Stimulated activated CD4-positive, alpha-beta T cell treated with anti-CD3 and anti-CD28 coated beads, Interleukin-1b, Interleukin-23, amount 100 ng/mL, for 24 hours (primary cell): ENCODE measurements at regions not wholly inside any gene's neighbourhood (a gene's known extent, or its start where the extent isn't known, plus 50 kb on each side); places are given as distances from the start of the nearest gene placed in this dataset.

Source experiments
- DNase-seq, 4 experiments: peaks; one replicate each; pipeline ENCODE4 v3.0.0-alpha.2; 2020; ENCODE audit warnings: low read depth in 4 of 4, low spot score in 1 of 4

GRCh38 chr7:47221826-47222225 is 360.1 kb downstream of the TNS3 start:
- DNase-seq = no peak

GRCh38 chr7:47218378-47219176 is 363.3 kb downstream of the TNS3 start:
- DNase-seq = no peak

- no peak for DNase-seq
Observed at GRCh38 chr7:47217570-47218360, 364.1 kb downstream of the TNS3 start.

DNA sequence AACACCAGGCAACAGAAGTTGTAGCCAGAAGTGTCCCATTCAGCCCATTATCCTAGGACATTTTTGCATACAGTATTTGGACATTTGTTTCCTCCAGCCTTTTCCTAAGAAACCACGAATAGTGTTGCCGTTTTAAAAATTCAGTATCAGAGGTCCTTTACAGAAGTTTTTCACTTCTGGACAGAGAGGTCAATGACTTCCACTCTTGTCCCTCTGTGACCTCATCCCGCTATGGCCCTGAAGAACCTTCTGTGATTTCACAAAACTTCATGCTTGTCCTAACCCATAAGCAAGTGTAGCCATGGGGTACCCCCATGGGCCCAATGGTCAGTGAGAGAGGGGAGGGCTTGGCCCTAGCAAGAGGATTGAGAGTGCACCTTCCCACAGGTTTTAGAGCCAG is 364.8 kb downstream of the TNS3 start:
- DNase-seq = no peak

GRCh38 chr7:47216439-47216838 is 365.5 kb downstream of the TNS3 start:
- DNase-seq = no peak

DNA sequence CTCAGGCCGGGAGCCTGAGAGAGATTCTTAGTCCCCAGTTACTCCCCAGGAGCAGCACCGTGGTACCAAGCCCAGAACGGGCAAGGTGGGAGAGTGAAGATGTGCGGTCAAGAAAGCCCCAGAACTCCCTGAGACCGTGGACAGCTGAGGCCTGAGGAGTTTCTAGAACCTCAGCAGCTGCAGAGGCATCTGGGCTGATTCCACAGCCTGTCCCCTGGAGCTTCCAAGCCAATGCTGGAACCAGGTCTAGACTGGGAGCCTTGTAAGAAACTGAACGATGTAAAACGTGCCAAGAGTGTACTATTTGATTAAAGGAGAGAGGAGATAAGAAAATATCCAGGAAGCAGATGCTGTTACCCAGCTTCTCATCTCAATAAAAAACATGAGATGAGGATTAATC is 366.3 kb downstream of the TNS3 start:
- DNase-seq = no peak

DNA sequence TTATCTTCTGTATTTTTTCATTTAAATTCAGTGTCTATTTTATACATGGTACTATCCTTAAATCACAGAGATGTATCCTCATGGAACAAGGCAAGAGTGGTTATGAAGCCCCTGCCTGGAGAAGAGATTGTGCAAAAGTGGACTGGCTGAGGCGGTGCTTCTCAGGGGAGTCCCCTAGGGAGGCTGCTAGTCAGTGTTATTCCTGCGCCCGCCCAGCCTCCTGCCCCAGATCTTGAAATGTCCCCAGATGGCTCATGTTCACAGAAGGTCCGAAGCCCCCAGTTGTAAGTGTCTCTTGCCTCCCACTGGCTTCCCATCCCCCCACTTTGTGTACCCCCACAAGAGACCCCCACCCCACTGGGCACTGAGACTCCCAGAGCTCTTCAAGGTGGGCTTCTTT is 366.9 kb downstream of the TNS3 start:
- no peak for DNase-seq

- no peak for DNase-seq
Observed at GRCh38 chr7:47213276-47213675, 368.6 kb downstream of the TNS3 start.

DNA sequence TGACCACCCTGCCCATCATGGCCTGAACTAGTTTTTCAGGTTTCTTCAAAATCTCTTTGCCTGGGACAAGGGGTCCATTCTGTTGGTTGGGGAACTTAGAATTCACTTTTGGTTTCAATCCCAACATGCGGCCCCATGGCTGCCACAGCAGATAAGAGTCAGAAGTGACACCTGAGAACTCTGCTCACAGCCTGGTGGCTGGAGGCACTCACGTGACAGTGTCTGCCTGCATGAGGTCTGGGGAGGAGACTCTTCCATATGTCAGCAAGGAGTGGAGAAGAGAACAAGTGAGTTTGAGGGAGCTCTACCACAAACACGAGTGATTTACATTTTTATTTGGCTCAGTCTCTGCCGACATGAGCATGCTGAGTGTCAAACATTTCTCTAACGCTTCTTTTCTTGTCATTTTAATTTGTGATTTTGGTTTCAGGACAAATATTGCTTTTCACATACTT is 370.4 kb downstream of the TNS3 start:
- no peak for DNase-seq

DNA sequence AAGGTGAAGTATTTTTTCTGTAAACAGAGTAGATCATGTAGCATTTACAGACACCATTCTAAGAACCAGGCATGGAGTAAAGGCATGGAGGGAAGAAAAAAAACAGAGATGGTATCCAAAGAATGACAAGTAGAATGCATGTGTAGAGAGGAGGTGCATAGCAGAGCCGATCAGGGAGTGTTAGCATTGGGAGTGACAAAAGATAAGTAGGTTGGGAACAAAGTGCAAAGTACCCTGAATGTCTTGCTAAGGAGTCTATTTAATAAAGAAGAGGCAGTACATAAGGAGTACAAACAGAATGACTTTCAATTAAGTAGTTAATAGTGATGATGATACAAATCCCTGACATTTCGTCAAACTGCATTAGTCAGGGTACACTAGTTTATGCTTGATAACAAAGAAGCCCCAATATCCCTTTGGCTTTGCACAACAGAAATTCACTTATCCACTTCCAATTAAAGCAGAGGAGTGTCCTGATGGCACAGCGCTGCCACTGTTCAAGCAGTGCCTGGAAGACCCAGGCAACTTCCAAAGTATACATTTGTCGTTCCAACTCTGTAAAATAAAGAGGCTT is 371.5 kb downstream of the TNS3 start:
- no peak for DNase-seq

DNA sequence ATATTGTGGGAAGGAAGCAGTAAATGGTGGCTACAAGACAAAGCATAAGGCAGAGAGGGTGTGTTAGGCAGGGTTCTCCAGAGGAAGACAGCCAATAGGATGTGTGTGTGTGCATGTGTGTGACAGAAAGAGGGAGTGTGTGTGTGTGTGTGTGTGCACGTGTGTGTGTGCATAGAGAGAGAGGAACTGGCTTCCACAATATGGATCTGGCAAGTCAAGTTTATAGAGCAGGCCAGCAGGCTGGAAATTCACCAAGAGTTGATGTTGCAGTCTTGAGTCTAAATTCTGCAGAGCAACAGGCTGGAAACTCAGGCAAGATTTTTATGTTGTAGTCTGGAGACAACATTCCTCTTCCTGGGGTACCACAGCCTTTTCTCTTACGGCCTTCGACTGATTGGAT is 374.0 kb downstream of the TNS3 start:
- DNase-seq = no peak

- DNase-seq = no peak
Observed at GRCh38 chr7:47204709-47205108, 377.2 kb downstream of the TNS3 start.

DNA sequence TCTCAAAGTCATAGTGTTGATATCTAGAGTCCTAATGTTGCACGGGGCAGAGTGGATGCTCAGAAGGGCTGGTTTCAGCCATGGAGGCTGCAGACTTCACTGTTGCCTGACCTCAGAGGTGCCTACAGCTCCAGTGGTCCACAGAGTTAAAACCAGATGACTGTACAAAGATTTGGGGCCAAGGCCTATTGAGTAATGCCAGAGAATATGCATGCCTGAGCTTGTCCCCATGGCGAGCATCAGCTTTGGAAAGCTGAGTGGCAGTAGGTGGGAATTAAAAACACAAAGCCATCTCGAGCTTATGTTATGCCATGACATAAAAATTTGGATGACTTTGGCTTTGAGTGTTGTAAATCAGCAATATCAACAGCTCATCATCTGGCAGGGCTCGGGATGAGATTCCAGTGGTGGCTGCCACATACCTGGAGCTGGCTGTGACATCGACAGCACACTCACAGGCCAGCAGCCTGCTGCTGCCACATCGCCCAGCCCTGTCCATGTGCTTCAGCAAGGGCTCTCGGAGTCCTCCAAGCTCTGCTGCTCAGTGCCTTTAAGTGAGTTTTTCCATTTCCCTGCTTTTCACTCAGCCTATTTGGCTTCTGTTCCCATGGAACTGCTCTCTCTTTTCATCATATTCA is 379.6 kb downstream of the TNS3 start:
- no peak for DNase-seq

- DNase-seq = no peak
Observed at GRCh38 chr7:47198159-47198558, 383.8 kb downstream of the TNS3 start.

GRCh38 chr7:47197486-47197885 is 384.4 kb downstream of the TNS3 start:
- no peak for DNase-seq

GRCh38 chr7:47196737-47197136 is 385.2 kb downstream of the TNS3 start:
- DNase-seq = no peak

DNA sequence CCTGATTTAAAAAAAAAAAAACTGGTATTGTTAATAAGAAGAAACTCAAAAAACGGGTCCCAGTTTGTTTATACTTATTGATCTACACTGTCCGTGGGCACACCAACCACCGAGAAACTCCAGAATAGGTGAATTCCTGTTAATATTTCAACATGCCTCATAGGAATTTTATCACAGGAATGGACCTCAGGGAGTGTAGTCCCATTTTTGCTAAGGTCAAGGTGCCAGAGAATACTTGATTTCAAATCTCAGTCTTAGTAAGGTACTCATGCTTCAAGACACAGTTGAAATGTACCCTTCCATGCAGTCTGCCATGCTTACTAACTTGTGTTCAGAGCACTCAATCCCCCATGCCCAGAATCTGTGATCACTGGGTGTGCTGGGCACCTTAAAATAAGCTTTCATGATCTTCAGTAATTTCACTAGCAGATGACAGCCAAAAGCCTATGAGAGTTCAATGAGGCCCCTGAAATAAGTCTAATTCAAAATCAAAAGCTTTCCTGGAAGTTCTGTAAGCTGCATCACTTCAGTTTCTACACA is 385.7 kb downstream of the TNS3 start:
- no peak for DNase-seq

- DNase-seq = no peak
Observed at GRCh38 chr7:47195641-47196040, 386.3 kb downstream of the TNS3 start.

DNA sequence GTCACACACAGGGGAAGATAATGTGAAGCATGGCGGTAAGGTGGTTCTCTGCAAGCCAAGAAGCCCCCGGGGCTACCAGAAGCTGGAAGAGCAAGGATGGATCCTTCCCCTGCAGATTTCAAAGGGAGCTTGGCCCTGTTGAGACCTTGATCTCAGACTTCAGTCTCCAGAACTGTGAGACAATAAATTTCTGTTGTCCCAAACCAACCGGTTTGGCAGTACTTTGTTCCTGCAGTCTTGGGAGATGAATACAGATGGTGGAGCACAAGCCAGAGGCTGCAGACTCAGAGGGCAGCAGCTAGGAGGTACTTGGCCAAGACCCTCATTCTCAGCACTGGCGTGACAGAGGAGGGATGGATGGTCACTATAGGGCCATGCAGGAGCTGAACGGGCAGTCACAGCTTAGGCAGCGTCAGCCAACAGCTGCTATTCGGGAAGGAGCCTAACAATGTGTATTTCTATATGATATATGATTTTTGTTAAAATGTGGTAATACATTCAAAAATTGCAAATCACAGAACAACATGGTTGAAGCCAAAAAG is 387.3 kb downstream of the TNS3 start:
- DNase-seq = no peak

DNA sequence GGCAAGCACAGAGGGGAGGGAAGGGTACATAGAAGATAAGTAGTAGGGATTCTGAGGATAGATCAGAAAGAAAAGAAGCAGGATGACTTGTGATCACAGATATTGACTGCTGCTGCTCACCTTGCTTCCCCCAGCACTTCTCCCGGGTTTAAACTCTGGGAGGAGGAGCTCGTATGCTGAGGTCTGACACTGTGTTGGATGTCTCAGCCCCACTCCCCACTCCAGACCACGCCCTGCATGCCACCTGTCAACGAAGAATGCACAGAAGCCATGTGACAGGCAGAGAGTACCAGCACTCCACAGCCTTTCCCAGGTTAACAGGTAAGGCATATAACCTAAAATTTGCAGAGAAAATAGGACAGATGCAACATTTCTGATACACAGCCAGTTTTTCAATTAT is 388.9 kb downstream of the TNS3 start:
- no peak for DNase-seq

GRCh38 chr7:47191876-47192291 is 390.0 kb downstream of the TNS3 start:
- no peak for DNase-seq
